ENCODE measurements at regions not wholly inside any gene's neighbourhood (a gene's known extent, or its start where the extent isn't known, plus 50 kb on each side); places are given as distances from the start of the nearest gene placed in this dataset.

- no peak for TF ChIP-seq CTCF (conservative IDR thresholded peaks at IDR 0.05; ENCODE audit: low read depth, low read length)
- no peak for DNase-seq (ENCODE audit: low read depth)
- no peak overlapping the region for H3K4me3 ChIP-seq (ENCODE audit: low read length)
Observed at GRCh38 chr3:473033-473800, 276.7 kb downstream of the CHL1 start.

GRCh38 chr3:474828-475227 is 278.3 kb downstream of the CHL1 start:
- no peak for TF ChIP-seq CTCF (conservative IDR thresholded peaks at IDR 0.05; ENCODE audit: low read depth, low read length)
- DNase-seq (ENCODE audit: low read depth), result no peak
- no peak overlapping the region for H3K4me3 ChIP-seq (ENCODE audit: low read length)

GRCh38 chr3:480070-480469 is 283.5 kb downstream of the CHL1 start:
- no peak for TF ChIP-seq CTCF (conservative IDR thresholded peaks at IDR 0.05; ENCODE audit: low read depth, low read length)
- no peak overlapping the region for H3K4me3 ChIP-seq (ENCODE audit: low read length)
- DNase-seq (ENCODE audit: low read depth), result no peak

GRCh38 chr3:481111-481510 is 284.5 kb downstream of the CHL1 start:
- no peak for DNase-seq (ENCODE audit: low read depth)
- TF ChIP-seq CTCF (conservative IDR thresholded peaks at IDR 0.05; ENCODE audit: low read depth, low read length), result no peak
- H3K4me3 ChIP-seq (ENCODE audit: low read length), result no peak overlapping the region

GRCh38 chr3:481680-482079 is 285.1 kb downstream of the CHL1 start:
- H3K4me3 ChIP-seq (ENCODE audit: low read length), result no peak overlapping the region
- TF ChIP-seq CTCF (conservative IDR thresholded peaks at IDR 0.05; ENCODE audit: low read depth, low read length), result peak; percentile 51
- no peak for DNase-seq (ENCODE audit: low read depth)

- H3K4me3 ChIP-seq (ENCODE audit: low read length), result no peak overlapping the region
- TF ChIP-seq CTCF (conservative IDR thresholded peaks at IDR 0.05; ENCODE audit: low read depth, low read length), result no peak
- DNase-seq (ENCODE audit: low read depth), result no peak
Observed at GRCh38 chr3:482479-482878, 285.9 kb downstream of the CHL1 start.

GRCh38 chr3:484341-484740 is 287.8 kb downstream of the CHL1 start:
- no peak for DNase-seq (ENCODE audit: low read depth)
- no peak overlapping the region for H3K4me3 ChIP-seq (ENCODE audit: low read length)
- TF ChIP-seq CTCF (conservative IDR thresholded peaks at IDR 0.05; ENCODE audit: low read depth, low read length), result no peak

Measured in retinal pigment epithelial cell (primary cell).